Endometrial microvascular endothelial cells (primary cell): ENCODE measurements at regions not wholly inside any gene's neighbourhood (a gene's known extent, or its start where the extent isn't known, plus 50 kb on each side); places are given as distances from the start of the nearest gene placed in this dataset.

Experiments
- in situ Hi-C: cut with HindIII; loops from 2 replicates; pipeline ENCODE4 v1.10.0; 2017; ENCODE audit warnings: low sequenced_read_pairs, low pct_unique_long_range_greater_than_20kb; ENCODE audit errors: inconsistent ontology term

DNA sequence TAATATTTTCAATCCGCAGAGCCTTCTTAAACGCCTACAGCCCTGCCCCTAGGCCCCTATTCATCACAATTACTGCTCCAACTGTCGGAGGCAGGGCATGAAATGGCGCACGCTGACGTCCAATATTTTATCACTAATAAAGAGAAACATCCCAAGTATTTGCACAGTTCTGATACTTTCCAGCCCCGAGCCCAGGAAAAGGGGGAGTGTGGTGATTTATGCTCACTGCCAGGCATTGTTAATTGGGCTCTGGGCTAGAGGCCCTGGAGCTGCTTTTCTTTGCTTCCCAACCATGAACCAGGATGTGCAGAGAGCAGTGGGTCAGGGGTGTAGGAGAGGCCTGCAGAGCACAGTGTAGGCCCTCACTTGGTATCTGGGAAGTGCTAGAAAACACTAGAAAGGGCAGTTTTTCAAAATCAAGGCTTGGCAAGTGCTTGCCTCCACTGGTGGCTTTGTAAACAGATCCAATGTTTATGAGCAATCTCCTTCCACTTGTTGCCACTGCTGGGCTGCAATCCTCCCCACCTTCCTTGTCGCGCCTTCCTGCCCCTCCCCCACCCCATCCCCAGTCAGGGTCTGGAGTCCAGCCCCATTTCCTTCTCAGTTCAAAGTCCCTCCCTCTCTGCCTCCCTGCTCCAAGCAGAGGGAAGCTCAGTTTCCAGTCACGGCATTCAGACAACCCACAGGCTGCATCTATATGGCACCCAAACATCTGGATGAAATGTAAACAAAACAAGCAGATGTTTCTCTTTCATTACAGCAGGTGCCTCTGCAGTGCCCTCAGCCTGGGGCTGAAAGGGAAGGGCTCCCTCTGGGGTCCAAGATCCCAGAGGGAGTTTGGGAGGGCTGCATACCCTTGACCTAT is 83.9 kb upstream of the PKDCC start:
- in situ Hi-C loops, result no loop called here

DNA sequence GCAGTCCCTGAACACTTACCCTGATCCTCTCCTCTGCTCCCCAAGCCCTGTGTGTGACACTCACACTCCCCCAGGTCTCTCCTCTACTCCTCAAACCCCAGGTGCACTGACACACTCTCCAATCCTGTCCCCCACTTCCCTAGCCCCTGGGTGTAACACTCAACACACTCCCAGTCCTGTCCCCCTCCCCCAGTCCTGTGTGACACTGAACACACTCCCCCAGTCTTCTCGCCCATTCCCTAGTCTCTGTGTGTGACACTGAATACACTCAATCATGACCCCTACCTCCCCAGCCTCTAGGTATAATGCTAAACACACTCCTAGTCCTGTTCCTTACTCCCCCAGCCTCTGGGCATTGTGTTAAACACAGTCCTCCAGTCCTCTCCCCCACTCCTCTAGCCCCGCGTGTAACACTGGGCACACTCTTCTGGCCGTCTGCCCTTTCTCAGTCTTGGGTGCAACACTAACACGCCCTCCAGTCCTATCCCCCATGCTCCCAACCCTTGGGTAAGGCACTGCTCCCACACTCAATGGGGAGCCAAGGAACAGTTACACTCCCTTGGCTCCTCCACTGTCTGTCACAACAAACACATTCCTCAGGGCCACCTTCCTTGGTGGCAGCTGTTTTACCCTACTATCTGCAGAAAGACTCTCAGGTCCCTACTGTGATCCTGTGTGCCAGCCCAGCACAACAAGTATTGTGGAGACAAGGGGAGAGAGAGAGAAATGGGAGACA is 82.5 kb upstream of the PKDCC start:
- in situ Hi-C loops, result no loop called here

DNA sequence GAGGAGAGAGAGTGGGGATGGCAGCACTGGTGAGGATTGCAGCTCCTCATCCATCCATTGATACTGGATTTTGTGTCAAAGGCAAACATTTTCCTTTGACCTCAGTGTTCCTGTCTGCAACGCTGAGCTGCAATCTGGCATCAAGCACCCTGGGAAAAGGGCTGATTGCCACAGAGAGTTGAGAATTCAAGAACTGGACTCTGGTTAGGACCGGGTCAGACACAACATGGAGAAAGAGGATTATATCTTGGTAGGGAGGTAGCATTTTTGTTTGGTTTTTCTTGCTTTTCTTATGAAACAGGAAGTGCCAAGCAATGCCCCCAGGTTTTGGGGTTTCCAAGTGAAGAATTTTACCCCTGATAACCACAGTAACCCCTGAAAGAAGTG is 81.9 kb upstream of the PKDCC start:
- in situ Hi-C loops, result no loop called here

DNA sequence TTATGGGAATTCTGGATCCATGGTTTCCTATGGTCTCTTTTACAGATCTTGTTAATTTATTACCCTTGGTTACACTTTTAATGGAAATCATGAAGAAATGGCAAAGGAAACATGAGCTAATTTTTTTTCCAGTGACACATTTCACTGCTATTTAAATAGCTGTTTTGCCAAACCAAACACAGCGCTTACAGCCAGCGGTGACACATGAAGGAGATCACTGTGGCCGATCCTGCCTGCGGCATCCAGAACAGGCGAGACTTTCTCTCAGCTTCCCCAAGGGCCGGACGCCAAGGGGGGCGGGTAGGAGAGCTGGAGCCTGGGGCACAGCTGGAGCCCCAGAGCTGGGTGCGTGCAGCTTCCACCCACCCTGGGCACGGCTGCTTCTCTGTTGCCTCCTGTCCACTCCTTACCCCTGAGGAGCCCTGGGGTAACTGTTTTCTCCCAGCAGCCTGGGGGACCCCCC is 81.4 kb upstream of the PKDCC start:
- in situ Hi-C loops, result no loop called here

DNA sequence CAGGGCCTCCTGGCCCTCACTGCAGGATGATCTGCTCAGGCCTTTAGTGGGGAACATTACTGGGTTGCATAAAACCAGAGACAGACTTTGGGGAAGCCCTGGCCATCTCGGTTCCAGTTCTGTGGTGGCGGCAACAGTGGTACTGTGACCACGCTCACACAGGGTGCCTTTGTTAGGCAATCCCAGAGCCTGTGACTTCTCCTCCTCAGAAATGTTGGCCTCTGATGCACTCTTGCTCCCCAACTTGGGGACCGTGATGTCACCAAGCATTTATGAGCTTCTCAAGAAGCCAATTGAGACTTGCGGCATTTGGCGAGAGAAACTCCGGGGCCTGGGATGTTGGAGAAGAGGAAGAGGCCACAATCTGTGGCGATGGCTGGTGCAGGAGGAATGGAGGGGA is 80.9 kb upstream of the PKDCC start:
- in situ Hi-C loops, result no loop called here

DNA sequence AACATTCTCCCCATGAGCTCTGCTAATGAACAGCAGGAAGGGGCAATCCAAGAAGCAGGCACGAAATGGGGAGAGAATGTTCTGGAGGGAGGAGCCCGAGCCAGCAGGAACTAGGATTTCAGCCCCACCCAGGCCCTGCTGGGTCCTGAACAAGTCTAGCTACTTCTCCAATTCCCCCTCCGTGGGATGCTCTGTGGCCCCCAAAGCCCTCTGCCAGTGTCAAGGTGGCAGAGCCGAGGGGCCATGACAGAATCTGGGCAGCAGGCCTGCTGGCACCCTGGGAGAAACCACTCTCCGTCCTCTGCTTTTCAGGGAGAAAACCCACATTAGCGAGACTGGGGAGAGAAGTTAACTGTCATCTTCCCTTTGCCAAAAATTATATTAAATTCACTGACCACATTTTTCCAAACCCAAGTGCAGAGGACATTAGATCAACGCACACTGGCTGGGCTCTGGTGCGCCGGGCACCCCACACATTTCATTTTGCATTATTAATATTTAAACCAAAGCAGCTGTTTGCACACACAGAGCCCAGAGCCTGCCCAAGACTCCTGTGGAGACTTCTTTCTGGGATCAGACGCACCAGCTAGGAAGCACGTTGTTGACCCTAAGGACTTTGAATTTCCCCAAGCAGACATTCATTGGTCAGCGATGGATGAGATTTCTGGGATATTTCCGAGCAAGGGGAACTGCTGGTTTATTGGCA is 80.2 kb upstream of the PKDCC start:
- in situ Hi-C loops, result no loop called here

DNA sequence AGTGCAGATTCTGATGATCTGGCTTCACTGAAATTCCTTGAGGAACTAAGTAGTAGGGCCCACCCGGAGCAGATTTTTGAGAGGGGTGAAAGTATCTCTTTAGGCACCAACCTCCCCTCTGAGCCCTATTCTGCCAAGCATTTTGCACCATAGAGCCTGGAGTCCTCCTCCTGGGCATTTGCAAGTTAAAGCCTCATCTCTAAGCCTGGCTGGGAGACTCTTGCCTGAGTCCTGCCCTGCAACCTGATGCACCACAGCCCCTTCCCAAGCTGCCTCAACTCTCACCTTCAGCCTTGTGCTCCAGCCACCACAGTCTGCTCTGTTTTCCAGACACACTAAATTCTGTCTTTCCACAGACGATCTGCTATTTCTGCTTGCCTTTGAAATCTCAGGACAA is 79.6 kb upstream of the PKDCC start:
- in situ Hi-C loops, result no loop called here

DNA sequence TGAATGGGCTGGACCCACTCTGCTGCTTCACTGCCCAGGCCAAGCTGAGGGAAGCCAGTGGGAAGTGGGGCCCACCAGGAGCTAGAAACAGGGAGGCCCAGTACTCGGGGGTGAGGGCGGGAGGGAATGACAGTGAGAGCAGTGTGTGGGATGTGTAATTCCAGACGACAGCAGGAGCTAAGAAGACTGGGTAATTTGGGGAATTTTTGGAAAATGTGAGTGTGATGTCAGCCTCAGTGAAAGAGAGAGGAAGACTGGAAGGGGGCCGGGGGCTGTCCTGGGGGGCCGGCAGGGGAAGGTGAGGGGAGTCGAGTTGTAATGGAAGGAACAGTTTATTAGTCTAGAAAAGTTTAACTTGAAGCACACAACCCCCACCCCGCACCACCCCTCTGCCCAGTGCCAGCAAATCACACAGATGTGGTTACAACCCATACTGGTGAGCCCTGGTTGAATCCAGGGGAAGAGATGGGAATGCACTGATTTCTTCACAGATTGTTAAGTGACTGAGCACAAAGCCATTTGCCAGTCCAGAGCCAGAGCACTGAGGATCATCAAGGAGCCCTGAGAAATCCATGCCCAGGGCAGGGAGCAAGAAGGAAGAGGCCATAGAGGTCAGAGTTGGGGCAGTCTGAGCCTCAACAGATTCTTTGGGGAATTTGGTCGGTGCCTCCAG is 76.7 kb upstream of the PKDCC start:
- in situ Hi-C loops, result no loop called here

DNA sequence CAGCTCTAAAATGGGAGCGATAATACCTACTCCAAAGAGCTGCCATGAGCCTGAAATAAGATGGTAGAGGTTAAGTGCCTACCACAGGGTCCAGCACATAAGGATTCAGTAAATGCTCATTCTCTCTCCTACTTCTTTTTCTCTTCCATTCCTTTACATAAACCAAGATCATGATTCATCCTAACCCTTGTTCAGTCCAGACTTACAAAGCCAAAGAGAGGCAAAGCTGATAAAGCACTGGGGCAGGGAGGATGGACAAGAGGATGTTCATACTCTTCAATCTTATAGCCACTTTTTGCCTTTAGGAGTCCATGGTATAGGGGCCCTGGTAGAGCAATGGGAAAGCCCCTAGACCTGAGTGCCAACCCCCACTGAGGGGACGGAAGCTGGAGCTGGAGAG is 75.6 kb upstream of the PKDCC start:
- in situ Hi-C loops, result no loop called here

DNA sequence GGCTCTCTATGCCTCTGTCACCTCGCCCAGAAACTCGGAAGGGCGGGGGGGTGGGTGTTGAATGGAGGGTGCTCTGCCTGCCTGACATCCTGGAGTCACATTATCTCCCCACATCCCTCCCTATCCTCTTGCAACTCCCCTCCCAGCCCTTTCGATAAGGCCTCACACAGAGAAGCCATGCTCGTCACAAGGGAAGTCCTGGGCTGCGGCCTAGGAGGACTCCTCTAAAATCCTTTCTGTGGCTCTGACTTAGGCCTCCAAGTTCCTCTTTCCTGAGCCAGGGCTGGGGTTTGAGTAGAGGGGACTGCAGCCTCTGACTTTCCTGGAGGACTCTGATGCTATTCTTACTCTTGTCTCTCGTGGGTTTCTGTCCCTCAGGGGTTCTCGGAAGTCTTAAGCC is 75.0 kb upstream of the PKDCC start:
- in situ Hi-C loops, result no loop called here

DNA sequence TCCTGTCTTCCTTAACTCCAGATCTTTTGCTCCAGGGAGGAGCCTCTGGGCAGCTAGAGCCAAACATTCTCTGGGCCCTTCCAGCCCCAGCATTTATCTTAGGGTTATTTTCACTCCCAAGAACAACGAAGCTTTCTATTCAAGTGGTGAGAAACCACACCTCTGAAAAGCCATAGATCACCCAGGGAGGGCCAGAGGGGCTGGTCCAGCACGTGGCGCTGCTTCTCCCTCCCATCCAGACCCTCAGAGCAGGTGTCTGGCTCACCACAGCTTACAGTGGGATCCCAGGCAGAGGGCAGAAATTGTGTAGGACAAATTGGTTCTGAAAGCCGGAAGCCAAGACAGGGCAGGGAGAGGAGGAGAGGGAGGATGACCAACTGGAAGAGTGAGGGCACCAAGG is 74.0 kb upstream of the PKDCC start:
- in situ Hi-C loops, result no loop called here

DNA sequence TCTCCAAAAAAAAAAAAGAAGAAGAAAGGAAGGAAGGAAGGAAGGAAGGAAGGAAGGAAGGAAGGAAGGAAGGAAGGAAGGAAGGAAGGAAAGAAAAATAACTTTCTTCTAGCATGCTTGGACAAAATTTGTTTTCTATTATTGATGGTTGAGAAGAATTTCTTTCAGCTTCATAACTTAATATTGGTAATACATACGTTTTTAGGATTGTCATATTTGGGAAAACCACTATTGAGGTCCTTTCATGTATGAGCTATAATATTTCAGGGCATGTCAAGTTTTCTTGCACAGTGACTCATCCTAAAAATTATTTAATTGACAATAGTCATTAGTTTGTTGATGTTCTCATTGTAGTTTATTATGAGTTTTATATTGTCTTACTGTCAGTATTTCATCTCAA is 66.4 kb upstream of the PKDCC start:
- in situ Hi-C loops, result no loop called here

DNA sequence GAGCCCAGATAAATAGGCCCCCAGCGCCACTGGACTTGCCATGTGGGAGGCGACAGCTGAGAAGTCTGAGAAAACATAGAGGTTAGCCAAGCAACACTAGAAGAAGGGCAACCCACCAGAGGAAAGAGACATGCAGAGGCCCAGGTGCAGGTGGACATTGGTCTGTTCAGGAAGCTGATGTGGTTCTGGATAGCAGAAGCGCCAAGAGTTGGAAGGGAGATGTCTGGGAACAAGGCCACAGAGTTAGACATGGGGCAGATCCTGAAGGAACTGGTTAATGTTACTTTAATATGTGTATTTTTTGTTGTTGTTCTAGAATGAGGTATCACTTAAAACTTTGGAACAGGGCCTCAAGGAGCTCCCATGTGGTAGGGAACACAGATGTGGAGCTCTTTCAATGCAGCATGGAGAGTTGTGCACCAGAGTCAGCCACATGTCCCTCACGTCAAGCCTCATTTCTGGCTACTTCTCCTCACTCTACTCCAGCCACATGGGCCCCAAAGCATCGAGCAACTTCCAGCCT is 62.2 kb upstream of the PKDCC start:
- in situ Hi-C loops, result no loop called here

DNA sequence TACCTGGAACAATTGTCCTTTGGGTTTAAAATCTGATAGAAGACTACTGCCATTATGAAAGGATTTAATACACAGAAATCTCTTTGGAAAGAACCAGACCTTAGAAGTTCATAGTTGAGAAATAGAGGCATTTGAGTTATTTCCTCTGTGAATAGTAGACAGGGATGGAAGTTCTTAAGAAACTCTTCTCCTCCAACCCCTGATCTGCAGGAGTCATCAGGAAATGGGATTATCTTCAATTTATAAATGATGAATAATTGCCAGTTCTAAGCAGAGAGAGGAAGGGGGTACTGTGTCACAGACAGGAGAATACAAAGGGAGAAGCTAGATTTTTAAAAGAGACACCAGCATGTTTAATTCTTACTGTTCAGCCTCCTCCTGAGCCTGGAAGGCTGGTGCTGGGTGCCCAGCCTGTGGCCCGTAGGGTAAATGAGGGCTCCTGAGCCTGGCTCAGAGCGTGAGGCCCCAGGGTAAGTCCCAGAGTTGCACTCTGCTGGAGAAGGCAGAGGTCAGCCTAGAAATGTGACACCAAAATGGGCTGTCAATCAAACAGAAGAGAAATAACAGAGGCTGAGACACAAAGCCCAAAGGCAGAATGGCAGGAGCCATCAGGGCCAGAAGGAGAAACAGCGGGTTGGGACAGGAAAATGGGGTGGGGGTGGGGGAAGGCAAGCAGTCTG is 58.2 kb upstream of the PKDCC start:
- in situ Hi-C loops, result no loop called here

DNA sequence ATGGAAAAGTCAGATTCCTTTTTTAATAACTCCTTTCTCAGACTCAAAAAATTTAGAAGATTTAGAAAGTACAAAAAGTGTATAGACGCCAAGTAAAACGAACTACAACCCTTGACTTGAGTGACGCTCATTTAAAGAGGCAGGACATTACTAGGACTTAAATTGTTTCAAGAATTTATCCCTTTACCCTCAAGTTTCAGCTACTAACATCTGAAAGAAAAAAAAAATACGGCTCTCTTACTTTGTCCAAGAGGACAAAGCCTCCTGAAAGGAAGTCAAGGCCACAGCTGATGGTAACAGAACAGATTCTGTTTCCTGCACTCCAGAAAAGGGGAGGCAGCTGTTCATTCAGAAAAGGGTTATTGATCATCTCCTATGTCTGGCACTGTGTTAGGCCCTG is 57.6 kb upstream of the PKDCC start:
- in situ Hi-C loops, result no loop called here

DNA sequence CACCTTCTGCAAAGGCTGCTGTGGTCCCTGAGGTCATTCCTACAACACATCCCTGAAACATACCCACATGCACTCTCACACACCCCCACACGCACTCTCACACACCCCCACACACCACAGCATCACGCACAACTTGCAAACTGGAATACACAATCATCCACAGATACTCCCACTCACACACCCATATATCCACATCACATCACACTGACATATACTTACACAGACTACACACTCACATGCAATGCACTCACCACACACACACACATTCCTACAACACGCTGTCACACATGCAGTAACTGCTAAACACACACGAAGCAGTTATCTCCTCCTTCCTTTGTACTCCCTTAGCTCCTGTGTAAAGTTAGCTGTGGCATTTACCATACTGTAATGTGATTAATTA is 57.1 kb upstream of the PKDCC start:
- in situ Hi-C loops, result no loop called here

DNA sequence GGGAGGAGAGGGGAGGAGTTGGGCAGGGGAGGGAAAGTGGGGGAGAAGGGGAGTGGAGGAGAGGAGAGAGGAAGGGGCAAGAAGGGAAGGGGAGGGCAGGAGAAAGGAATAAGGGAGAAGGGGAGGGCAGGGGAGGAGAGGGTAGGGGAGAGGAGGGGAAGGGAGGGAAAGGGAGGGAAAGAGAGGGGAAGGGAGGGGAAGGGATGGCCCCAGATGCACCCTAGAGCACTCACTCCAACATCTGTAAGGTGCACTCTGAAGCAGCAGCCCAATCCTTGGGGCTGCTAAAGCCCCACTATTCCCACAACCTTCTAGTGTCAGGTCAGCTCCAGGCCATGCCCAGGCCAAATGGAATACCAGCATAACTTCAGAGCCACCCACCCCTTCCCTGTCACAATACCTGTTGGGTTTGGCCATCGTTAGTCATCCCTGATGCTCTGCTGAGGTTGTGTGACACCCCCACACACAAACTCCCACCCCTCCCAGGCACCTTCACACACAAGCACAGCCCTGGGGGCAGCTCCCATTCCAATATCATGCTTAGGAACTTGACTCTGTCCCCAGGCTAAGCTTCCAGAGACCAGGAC is 55.7 kb upstream of the PKDCC start:
- in situ Hi-C loops, result no loop called here
